Stimulated activated CD4-positive, alpha-beta T cell treated with anti-CD3 and anti-CD28 coated beads, Interleukin-4, amount 100 ng/mL, for 48 hours (primary cell): ENCODE measurements at regions not wholly inside any gene's neighbourhood (a gene's known extent, or its start where the extent isn't known, plus 50 kb on each side); places are given as distances from the start of the nearest gene placed in this dataset.
"Not testable (repeated sequence)": the region's sequence is repeated elsewhere in the genome, so short reads cannot be mapped to it uniquely, and the experiment has no call there.

Experiments
- DNase-seq, 2 donors: peaks; one replicate each; pipeline ENCODE4 v3.0.0-alpha.2; 2020; ENCODE audit warnings: low read depth in 2 of 2

DNA sequence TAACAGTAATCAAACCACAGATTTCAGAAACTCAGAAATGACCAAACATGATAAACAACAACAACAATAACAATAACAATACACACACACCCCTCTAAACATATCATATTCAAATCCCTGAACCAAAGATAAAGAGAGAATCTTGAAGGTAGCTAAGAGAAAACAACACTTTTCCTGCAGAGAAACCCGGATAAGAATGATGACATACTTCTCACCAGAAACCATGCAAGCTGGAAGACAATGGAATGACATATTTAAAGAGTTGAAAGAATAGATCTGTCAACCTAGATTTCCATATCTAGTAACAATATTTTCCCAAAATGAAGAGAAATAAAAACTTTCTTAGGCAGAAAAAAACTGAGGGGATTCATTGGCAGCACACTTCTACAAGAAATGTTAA, 138.1 kb downstream of the LIG4 start:
- no peak for DNase-seq

DNA sequence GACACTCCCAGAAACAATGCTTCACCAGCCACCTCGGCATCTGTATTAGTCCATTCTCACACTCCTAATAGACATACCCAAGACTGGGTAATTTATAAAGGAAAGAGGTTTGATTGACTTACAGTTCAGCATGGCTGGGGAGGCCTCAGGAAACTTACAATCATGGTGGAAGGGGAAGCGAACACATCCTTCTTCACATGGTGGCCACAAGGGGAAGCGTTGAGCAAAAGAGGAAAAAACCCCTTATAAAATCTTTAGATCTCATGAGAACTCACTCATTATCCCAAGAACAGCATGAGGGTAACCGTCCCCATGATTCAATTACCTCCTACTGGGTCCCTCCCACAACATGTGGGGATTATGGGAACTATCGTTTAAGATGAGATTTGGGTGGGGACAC, 140.9 kb downstream of the LIG4 start:
- not testable (repeated sequence) for DNase-seq

DNA sequence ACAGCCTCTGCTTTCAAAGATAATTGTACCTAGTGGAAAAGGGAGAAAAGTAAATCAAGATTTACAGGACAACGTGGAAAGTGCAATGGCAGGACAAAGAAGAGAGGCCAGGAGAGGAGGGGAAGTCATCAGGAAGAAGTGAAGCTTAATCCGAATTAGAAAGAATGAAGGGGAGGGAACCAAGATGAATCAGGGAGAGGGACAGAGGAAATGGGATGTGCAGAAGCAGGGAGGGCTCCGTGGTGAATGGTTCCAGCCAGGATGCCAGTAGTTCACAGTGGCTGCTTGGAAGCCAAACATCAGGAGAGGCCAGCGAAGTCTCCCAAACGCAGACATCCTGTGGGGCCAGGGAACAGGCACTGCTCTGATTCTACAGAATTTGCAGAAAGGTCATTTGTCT, 144.4 kb downstream of the LIG4 start:
- DNase-seq = no peak

DNA sequence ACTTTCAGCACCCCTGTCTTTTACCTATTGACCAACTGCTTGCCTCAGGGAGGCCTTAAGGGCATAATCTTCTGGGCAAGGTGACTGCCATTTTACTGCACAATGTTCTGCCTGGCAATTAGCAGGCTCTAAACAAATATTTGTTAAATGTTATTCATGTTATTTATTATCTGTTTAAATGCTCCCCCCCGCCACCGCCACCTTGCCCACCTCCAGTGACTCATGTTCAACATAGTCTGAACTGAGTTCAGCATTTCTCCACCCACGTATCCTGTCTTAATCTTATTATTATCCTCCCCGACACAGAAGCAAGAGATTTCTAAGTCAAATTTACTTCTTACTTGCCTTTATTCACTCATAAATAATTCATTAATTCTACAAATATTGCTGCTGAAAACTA, 144.8 kb downstream of the LIG4 start:
- DNase-seq = no peak

DNA sequence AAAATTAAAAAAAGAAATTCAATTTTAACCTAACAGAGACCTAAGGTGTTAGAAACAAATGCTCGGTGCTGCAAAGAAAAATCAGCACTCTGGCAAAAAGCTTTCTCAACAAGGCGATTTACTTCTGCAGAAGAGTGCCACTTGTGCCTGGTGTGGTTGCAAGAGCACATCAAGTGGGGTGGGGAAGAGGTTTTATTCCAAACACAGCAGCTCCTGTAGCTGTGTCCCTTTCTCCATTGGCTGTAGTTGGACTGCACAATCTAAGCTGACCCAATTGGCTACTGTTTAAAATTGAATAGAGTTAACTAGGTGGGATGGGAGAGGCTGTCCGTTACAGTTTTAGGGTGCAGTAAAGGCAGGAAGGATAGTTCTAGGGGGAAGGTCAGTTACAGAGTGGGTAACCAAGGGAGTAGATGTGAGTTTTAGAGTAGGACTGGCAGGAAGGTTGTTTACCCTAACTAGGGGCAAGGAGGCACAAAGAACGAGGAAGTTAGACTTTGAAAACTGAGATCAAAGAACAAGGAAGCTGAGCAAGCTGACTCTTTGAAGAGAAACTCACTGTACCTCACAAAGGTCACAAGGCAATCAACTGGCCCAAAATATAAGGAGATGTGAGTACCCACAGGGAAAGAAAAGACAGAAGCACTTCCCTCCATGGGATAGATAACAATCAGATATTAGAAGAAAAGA, 145.7 kb downstream of the LIG4 start:
- no peak for DNase-seq

DNA sequence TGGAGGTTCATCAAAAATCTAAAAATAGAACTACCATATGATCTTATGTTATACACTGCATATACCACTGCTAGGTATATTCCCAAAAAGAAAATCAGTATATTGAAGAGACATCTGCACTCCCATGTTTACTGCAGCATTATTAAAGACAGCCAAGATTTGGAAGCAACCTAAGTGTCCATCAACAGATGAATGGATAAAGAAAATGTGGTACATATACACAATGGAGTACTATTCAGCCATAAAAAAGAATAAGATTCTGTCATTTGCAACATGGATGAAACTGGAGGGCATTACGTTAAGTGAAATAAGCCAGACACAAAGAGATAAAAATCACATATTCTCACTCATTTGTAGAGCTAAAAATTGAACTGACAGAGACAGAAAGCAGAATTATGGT, 151.0 kb downstream of the LIG4 start:
- not testable (repeated sequence) for DNase-seq

DNA sequence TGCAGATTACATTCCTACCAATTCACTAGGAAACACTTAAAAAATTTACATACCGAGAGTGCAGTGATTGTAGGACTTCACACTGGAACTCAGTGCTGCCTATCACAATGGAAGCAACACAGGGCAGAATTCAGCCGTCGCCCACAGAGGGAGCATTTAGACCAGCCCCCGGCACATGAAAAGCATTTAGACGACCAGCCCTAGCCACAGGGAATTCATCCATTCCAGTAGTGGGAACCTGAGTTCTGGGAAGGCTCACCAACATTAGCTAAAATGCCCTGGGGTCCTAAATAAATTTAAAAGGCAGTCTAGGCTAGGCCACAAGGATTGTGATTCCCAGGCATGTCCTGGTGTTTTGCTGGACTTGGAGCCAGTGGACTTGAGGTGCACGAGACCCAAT, 155.2 kb downstream of the LIG4 start:
- no peak for DNase-seq

DNA sequence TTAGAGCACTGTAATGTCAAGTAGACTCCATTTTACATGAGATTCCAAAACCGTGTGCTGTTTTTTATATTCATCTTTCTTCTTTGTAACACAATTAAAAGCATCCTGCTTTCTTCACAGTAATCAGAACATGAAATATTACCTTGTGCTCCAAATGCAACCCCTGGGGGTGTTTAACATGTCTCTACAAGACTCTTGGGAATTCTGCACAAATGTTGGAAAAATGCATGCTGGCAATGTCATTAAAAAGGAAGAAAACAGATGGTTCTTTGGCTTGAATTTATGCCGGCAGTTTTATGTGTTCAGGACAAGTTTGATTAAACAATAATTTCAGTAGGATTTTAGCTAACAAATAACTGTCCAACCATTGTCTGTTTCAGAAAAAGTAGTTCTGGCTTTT, 159.1 kb downstream of the LIG4 start:
- DNase-seq = no peak

DNA sequence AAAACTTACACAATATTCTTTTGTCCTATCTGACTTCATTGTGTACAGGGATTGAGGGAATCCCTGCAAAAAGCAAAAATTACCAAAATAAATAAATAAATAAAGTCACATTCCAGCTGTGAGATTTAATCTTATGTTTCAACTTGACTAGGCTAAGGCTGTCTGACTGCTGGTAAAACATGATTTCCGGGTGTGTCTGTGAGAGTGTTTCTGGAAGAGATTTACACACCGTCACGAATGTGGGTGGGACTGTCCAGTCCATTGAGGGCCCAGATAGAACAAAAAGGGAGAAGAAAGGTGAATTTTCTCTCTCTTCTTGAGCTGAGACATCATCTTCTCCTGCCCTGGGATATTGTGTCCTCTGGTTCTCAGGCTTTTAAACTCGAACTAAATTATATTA, 166.1 kb downstream of the LIG4 start:
- DNase-seq = no peak

DNA sequence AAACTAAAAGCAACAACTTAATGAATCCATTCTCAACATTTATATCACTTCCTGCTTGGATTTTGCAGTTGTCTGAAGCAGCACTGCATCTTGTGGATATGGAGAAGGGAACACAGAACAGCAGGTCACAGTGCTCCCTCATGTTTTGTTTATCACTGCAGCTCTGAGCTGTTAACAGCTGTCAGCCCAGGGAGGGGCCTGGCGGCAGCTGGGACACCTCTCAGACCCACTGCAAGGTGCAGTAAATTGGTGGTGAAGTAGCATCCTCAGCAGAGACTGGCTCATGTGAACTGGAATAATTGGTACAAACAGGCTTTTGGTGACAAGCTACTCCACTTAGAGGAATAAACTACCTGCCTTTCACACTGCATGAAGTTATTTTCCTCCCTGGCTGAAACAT, 170.4 kb downstream of the LIG4 start:
- no peak for DNase-seq

DNA sequence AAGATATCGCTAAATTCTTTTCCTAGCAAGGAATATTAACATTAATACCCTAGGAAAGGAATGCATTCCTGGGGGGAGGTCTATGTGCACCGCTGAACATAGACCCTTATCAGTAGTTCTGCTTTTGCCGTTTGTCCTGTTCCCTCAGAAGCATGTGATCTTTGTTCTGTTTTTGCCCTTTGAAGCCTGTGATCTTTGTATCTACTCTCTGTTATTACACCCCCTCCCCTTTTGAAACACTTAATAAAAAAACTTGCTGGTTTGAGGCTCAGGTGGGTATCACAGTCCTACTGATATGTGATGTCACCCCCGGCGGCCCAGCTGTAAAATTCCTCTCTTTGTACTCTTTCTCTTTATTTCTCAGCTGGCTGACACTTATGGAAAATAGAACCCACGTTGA, 172.5 kb downstream of the LIG4 start:
- not testable (repeated sequence) for DNase-seq

DNA sequence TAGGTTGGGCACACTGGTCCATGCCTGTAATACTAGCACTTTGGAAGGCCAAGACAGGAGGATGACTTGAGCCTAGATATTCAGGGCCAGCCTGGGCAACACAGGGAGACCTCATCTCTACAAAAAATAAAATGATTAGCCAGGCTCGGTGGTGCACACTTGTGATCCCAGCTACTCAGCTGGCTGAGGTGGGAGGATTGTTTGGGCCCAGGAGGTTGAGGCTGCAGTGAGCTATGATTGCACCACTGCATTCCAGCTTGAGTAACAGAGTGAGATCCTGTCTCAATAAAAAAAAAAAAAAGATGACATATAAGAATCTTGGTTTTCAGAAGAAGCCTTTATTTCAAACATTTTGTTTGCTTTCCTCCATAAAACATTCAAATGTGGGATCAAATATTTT, 178.0 kb downstream of the LIG4 start:
- DNase-seq = no peak

DNA sequence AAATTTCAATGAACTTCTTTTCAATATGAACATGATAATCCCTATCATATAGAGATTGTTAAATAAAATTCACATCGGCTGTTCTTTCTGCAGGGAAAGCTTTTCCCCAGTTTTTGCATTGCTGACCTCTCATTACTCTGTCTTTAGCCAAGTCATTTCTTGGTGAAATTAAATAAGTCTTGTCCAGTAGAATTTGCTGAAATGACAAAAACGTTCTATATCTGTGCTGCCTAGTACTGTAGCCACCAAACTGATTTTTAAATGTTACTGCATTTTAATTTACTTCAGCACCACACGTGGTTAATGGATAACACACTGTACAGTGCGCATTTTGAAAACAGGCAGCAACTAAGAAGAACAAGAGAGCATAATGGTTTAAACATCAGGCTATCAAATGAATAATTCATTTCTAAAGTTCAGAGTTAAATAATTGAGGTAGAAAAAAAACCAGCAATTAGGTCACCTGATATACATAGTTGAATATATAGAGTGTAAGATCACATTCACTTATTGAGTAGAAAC, 178.9 kb downstream of the LIG4 start:
- no peak for DNase-seq

DNA sequence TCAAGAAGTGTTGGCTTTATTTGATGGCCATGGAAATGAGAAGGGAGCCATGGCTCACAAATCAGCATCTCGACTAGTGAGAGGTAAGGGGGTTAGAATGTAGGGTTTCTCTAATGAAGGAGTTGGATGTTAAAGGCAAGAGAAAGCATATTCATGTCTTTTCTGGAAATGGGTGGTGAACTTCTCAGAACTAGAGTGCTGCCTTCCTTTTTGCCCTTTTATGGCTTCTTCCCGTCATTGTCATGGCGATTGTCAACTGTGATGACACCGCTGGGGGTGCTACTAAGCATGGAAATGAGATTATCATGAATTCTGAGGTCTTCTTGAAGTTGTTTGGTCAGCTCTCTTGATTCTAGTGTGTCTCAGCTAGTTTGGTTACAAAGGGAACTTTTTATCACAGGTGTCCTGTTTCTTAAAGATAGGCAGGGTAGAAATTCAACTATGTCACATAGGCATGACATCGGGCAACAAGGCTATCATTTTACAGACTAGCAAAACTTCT, 180.4 kb downstream of the LIG4 start:
- DNase-seq = no peak

DNA sequence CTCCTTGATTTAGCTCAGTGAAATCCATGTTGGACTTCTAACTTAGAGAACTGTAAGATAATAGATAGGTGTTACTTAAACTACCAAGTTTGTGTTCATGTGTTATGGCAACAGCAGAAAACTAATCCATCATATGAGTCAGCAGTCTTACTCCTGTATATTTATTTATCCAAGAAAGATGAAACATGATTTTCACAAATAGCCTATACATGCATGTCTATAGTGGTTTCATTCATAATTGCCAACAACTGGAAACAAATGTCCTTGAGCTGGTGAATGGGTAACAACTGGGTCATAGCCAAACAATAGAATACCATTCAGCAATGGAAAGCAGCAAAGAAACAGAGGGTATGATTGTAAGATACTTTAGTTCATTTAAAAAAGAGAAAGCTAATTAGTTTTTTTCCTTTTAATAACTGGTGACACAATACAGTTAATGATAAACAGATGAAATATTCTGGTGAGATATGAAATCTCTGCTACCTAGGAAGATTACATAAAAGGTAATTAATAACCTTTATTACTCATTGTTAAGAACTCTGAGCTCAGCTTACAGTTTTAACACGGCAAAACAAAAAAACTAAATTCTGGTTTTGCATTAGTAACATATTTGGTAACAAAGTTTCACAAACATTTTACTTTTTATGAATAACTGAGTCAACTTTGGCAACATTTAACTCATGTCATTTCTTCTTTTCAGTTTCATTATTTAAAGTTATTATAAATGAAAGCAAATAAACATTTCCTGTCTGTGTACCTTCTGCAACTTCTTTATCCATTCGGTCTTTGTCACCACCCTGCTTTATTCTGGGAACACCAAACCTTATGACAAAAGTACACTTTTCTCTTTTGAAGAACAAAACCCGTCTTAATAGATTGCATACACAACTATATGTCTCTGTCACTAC, 181.3 kb downstream of the LIG4 start:
- DNase-seq = no peak

DNA sequence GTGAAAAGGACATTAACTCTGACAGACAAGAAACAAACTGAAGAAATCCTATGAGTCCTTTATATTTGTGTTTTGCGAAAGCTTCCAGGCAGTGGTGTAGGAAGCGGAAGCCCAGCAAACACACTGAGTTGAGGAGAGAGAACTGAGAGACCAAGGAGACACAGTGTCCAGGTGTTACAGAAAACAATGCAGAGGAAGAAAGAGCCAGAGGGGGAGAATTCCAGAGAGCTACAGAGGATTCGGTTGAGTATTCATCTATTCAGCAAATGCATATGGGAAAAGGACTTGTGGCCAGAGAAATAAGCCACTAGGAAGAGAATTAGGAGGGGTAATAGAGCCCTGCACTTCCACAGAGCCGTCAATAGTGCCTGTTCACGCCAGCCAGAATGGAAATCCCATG, 183.5 kb downstream of the LIG4 start:
- no peak for DNase-seq

DNA sequence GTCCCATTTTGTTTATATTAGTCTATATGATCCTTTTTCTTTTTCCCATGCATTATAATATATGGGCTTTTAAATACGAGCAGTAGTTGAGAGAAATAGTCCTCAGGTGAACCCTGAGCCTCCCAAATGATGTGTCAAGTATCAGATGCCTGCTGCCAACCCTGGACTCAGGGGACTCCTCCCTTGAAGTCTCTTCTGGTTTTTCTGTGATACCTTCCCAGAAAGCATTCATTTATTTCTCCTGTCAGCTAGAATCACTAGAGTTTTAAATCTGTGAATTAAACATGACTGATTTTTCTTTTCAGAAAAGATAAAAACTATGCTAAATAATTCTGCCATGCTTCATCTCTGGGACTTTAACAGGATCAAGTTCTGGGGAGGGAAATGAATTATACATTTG, 184.6 kb downstream of the LIG4 start:
- DNase-seq = no peak

DNA sequence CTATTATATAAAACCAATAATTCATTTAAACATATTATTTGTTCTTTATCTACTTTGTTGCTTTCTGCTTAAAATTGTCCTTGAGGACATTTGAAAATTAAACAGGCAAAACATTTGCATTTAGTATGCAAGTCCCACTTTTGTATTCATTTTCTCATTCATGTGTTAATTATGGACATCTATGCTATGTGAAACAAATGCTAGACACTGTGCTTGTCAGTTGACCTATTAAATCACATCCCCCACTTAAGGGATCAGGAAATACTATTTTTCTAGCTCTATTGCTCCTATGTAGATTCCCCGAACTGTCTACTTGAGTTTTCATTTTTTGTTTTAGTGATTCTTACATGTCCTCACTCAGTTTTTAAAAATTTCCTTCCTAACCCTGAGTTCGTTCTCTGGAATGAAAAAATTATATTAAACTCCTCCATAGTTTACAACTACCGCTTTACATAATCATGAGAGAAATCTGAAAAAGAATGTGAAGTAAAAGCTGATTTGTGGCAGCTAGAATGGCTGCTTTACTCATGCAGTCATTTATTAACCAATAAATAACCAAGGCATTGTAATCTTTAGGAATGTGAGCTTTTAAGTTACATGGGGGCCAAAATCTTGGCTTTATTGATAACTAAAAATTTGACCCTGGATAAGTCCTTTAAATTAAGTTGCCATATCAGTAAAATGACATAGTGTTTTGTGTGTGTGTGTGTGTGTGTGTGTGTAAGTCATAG, 188.5 kb downstream of the LIG4 start:
- no peak for DNase-seq

DNA sequence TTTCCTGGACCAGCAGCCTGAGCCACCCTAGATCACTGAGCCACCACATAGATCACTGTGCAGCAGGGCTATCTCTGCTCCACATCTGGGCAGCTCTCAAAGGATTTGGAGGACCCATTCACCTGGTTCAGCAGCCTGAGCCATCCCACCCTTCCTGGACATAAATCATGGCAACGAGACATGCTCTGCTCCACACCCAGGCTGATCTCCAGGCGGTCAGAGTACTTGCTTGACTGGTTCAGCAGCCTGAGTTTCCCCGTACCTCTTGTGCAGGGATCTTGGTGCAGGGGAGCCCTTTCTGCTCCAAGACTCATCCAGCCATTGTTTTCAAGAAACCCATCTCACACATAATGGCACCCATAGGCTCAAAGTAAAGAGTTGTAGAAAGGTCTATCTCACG, 195.3 kb downstream of the LIG4 start:
- DNase-seq = no peak

DNA sequence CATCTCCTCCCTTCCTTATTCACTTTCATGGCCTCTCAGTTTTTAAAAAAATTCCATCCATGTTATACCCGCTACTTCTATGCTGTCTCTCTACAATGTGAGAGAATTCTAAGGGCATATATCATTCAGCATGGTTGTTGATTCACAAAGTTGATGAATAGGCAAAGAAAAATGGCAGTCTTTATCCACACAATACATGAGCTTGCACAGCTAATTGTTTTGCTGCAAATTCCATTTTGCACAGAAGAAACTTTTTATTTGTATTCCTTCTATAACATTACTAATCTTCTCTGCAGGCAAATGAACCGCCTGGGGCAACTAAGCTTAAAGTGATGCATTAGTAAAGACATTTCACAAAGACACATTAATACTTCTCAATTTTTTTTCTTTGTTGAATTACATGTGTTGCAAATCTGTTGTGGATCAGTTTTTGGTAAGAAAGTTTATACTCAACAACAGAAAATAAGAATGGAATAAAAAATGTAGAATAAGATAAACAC, 196.9 kb downstream of the LIG4 start:
- no peak for DNase-seq

DNA sequence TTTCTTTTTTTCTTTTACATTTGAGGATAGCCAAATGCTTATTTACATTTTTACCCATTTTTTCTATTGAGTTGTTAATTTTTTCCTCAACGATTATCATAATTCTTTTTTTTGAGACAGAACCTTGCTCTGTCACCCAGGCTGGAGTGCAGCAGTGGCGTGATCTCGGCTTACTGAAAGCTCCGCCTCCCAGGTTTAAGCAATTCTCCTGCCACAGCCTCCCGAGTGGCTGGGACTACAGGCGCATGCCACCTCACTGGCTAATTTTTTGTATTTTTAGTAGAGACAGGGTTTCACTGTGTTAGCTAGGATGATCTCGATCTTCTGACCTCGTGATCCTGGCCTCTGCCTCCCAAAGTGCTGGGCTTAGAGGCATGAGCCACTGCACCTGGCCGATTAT, 208.7 kb downstream of the LIG4 start:
- DNase-seq = no peak

DNA sequence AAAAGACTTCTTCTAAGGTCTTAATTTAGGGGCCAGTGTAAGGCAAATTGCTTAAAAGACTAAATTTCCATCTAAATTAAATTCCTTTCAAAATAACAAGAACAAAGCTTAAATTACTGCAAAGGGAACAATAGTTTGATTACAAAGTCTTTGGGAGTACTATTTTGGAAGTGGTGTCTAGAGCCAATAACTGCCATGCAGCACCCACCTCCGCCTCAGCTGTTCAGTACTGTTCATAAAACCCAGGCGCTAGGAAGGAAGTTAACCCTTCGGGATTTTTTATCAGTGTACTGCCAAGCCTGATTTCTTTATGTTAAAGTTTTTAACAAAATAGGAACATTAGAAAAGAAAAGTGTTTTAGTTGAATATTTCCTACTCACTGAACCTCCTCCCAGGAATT, 210.1 kb downstream of the LIG4 start:
- DNase-seq = no peak
